GM23338 (cell line): ENCODE measurements at regions not wholly inside any gene's neighbourhood (a gene's known extent, or its start where the extent isn't known, plus 50 kb on each side); places are given as distances from the start of the nearest gene placed in this dataset.

Experiments
- ATAC-seq: fragments of 200-7000 bp; cut with Tn5 transposase; 3 replicates; pipeline ENCODE4 v1.9.1; 2020
- DNase-seq: peaks from one replicate; pipeline ENCODE4 v3.0.0-alpha.2; 2015; ENCODE audit warnings: low spot score
- H2AFZ ChIP-seq: fragments of 200-600 bp; sonication (generic); 2 replicates; pipeline ENCODE4 v1.8.0; 2016; ENCODE audit warnings: antibody characterized with exemption, mild to moderate bottlenecking, moderate library complexity
- H3F3A ChIP-seq: fragments of 200-600 bp; sonication (generic); replicated peaks from 2 replicates; pipeline ENCODE4 v1.8.0; 2017; ENCODE audit warnings: antibody characterized with exemption, mixed run types, low read depth
- H3K27ac ChIP-seq: fragments of 200-600 bp; sonication (generic); 2 replicates; pipeline ENCODE4 v1.6.1; 2016; ENCODE audit warnings: low read depth
- H3K27me3 ChIP-seq: fragments of 200-600 bp; sonication (generic); 2 replicates; pipeline ENCODE4 v1.8.0; 2016; ENCODE audit warnings: mild to moderate bottlenecking, mixed run types, moderate library complexity; ENCODE audit not compliant: insufficient read depth
- H3K36me3 ChIP-seq: fragments of 200-600 bp; sonication (generic); 2 replicates; pipeline ENCODE4 v1.8.0; 2016; ENCODE audit warnings: mild to moderate bottlenecking; ENCODE audit not compliant: insufficient read depth
- H3K4me1 ChIP-seq: fragments of 200-600 bp; sonication (generic); 2 replicates; pipeline ENCODE4 v1.8.0; 2016; ENCODE audit warnings: mild to moderate bottlenecking, moderate library complexity; ENCODE audit not compliant: insufficient read depth
- H3K4me2 ChIP-seq: fragments of 200-600 bp; sonication (generic); 2 replicates; pipeline ENCODE4 v1.7.1; 2017; ENCODE audit warnings: mixed run types
- H3K4me3 ChIP-seq: fragments of 200-600 bp; sonication (generic); 2 replicates; pipeline ENCODE4 v1.6.1; 2016; ENCODE audit warnings: mixed run types
- H3K79me2 ChIP-seq: fragments of 200-600 bp; sonication (generic); replicated peaks from 2 replicates; pipeline ENCODE4 v1.8.0; 2017; ENCODE audit warnings: mild to moderate bottlenecking; ENCODE audit not compliant: insufficient read depth
- H3K9me2 ChIP-seq: fragments of 200-600 bp; sonication (generic); 2 replicates; pipeline ENCODE4 v1.8.0; 2017; ENCODE audit not compliant: insufficient read depth
- H4K20me1 ChIP-seq: fragments of 200-600 bp; sonication (generic); replicated peaks from 2 replicates; pipeline ENCODE4 v1.8.0; 2017; ENCODE audit warnings: mild to moderate bottlenecking; ENCODE audit not compliant: insufficient read depth
- H3K27ac Mint-ChIP-seq: 2 replicates; pipeline ENCODE4 v1.8.0; 2020; ENCODE audit warnings: inconsistent platforms, mild to moderate bottlenecking, moderate library complexity, mixed read lengths
- H3K27me3 Mint-ChIP-seq: 3 replicates; pipeline ENCODE4 v1.8.0; 2022; ENCODE audit warnings: low read depth, mild to moderate bottlenecking, moderate library complexity, mixed read lengths, inconsistent platforms; ENCODE audit not compliant: insufficient read depth, poor library complexity
- H3K36me3 Mint-ChIP-seq: 3 replicates; pipeline ENCODE4 v1.8.0; 2021; ENCODE audit warnings: low read depth, mild to moderate bottlenecking, inconsistent platforms, moderate library complexity, mixed read lengths
- H3K4me1 Mint-ChIP-seq: 3 replicates; pipeline ENCODE4 v1.8.0; 2020; ENCODE audit warnings: mild to moderate bottlenecking, inconsistent platforms, mixed read lengths
- H3K4me3 Mint-ChIP-seq: 3 replicates; pipeline ENCODE4 v1.8.0; 2021; ENCODE audit warnings: moderate library complexity, mild to moderate bottlenecking, inconsistent platforms, mixed read lengths
- H3K9me3 Mint-ChIP-seq: 3 replicates; pipeline ENCODE4 v1.8.0; 2020; ENCODE audit warnings: moderate library complexity, mild to moderate bottlenecking, inconsistent platforms, mixed read lengths
- CREB1 ChIP-seq: fragments of 250-450 bp; sonication (Bioruptor Pico); IDR thresholded peaks from 2 replicates; pipeline ENCODE4 v1.5.0; 2020; ENCODE audit warnings: low read depth, mild to moderate bottlenecking, moderate library complexity
- CTCF ChIP-seq, 2 experiments: fragments of 200-600 bp in 1 of 2; sonication (generic) in 1 of 2; conservative IDR thresholded peaks; 2 replicates each; pipeline versions ENCODE4 v1.5.1 to v1.6.1; 2016 to 2017; ENCODE audit warnings: antibody characterized with exemption in 2 of 2, low read depth in 2 of 2, mild to moderate bottlenecking in 2 of 2, moderate library complexity in 1 of 2
- ETS1 ChIP-seq: IDR thresholded peaks from 2 replicates; pipeline ENCODE4 v1.6.1; 2016; ENCODE audit warnings: antibody characterized with exemption
- EZH2 ChIP-seq: fragments of 200-600 bp; sonication (generic); IDR thresholded peaks from one replicate; pipeline ENCODE4 v1.8.0; 2017; ENCODE audit warnings: antibody characterized with exemption, mild to moderate bottlenecking, low read depth; ENCODE audit not compliant: unreplicated experiment
- EZH2phosphoT487 ChIP-seq: fragments of 200-600 bp; sonication (generic); IDR thresholded peaks from one replicate; pipeline ENCODE4 v1.8.1; 2018; ENCODE audit warnings: antibody characterized with exemption; ENCODE audit not compliant: unreplicated experiment
- JUNB ChIP-seq: IDR thresholded peaks from one replicate; pipeline ENCODE4 v1.6.1; 2016; ENCODE audit warnings: antibody characterized with exemption; ENCODE audit not compliant: unreplicated experiment
- NANOG ChIP-seq: IDR thresholded peaks from 2 replicates; pipeline ENCODE4 v1.6.1; 2016; ENCODE audit warnings: antibody characterized with exemption, borderline replicate concordance
- POLR2AphosphoS5 ChIP-seq: IDR thresholded peaks from 2 replicates; pipeline ENCODE4 v1.6.1; 2016; ENCODE audit warnings: antibody characterized with exemption, low read depth
- REST ChIP-seq: IDR thresholded peaks from one replicate; pipeline ENCODE4 v1.6.1; 2018; ENCODE audit warnings: antibody characterized with exemption; ENCODE audit not compliant: unreplicated experiment
- STAT1 ChIP-seq: IDR thresholded peaks from one replicate; pipeline ENCODE4 v1.6.1; 2016; ENCODE audit warnings: antibody characterized with exemption; ENCODE audit not compliant: unreplicated experiment
- ZNF114 ChIP-seq: fragments of 250-450 bp; sonication (Bioruptor Pico); IDR thresholded peaks from 2 replicates; pipeline ENCODE4 v1.5.0; 2020; ENCODE audit warnings: mild to moderate bottlenecking, moderate library complexity

DNA sequence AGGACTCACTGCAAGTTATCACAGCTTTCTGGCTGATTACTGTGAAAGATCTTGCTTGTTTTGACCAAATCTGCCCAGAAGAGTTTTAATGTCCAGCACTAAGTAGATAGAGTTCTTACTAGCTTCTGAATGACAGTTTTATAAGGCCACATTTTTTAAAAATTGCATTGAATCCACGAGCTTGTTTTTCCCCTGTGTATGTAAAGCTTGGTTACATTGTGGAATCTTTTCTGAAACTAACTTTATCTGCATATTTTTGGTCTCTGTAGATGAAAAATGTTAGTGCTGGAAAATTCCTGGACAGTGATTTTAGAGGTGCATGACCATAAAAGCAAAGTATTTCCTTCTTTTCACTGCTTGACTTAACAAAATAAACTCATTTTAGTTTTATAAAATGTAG is 650.3 kb upstream of the FAM241A start (continued):
- no peak for TF ChIP-seq CTCF (conservative IDR thresholded peaks at IDR 0.05; ENCODE audit: low read depth in 2 of 2)
- no peak for TF ChIP-seq REST
- TF ChIP-seq ETS1: no peak
- TF ChIP-seq JUNB: no peak

DNA sequence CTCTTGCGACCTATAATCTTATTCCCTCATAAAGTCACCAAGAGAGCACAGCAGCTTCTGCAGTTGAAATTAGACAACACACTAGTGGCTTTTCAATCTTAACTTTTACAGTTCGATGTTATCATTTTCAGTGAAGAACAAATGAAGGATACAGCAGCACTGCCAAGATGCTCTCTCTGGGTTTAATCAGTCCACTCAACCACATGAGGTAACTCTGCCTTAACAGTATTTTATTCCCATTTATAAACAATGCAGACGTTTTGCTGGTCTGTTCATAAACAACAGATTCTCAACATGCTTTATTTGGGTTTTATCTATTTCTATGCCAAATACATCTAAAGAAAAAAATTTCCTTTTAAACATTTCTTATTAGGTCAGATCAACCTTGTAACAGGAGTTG is 646.0 kb upstream of the FAM241A start:
- Mint-ChIP-seq H3K36me3 (no peaks in the 10 kb centered on the region), H3K4me3 (no peak overlapping the region), H3K9me3 (no peaks in the 10 kb centered on the region), H3K27me3 (no peaks in the 10 kb centered on the region), H3K4me1 (no peaks in the 10 kb centered on the region), H3K27ac (no peak overlapping the region)
- no peak for ATAC-seq
- no peaks in the 10 kb centered on the region for H3K4me1 ChIP-seq
- no peaks in the 10 kb centered on the region for H3K9me2 ChIP-seq
- H3K79me2 ChIP-seq: no peaks in the 10 kb centered on the region
- H4K20me1 ChIP-seq: no peaks in the 10 kb centered on the region
- no peak overlapping the region for H3K4me3 ChIP-seq
- H3K4me2 ChIP-seq: no peak overlapping the region
- H3K27me3 ChIP-seq: no peaks in the 10 kb centered on the region
- no peaks in the 10 kb centered on the region for H3K36me3 ChIP-seq
- H3F3A ChIP-seq: no peaks in the 10 kb centered on the region
- TF ChIP-seq NANOG (no peak), ETS1 (no peak), POLR2AphosphoS5 (no peak), STAT1 (no peak), ZNF114 (CRISPR knock-in tag) (no peak), CREB1 (no peak), CTCF (conservative IDR thresholded peaks at IDR 0.05; ENCODE audit: low read depth in 2 of 2) (no peak), JUNB (no peak), EZH2phosphoT487 (no peak), REST (no peak), EZH2 (no peak)
- H2AFZ ChIP-seq: no peak overlapping the region
- H3K27ac ChIP-seq: no peak overlapping the region
- DNase-seq: no peak
